ENCODE measurements at regions not wholly inside any gene's neighbourhood (a gene's known extent, or its start where the extent isn't known, plus 50 kb on each side); places are given as distances from the start of the nearest gene placed in this dataset.
"Not testable (repeated sequence)": the region's sequence is repeated elsewhere in the genome, so short reads cannot be mapped to it uniquely, and the experiment has no call there.

DNA sequence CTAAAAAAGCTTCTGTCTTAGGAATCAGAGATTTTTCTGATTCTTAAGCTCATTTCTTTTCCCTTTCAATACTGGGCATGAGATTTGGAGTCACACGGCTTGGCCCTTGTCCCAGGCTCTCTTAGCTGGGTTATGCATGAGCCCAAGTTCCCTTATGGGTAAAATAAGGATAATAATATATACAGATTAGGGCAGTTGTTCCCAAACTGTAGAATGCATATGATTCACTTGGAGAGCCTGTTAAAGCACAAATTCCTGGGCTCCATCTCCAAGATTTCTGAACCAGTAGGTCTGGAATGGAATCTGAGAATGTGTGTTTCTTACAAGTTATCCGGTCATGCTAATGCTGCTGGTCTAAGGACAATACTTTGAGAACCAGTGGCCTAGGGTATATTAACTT is 154.0 kb downstream of the REEP3 start:
- no peak for DNase-seq (ENCODE audit: low read depth)

DNA sequence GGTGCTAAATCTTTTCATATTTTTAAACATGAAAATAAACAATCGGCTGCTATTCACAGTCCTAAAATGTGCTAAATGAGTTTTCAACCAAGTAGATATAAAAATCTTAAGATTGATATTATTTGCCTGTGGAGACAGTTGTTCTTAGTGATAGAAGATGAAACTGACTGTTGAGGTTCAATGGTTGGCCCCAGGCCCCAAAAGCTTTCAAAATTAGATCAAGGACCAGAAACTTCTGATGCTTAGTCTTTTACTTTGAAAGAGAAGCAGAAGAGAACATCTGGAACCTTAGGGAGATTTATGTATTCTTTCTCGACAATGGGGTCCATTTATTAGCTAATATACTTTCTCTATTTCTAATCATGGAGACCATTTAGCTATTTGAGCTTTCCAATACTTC is 155.8 kb downstream of the REEP3 start:
- DNase-seq (ENCODE audit: low read depth): no peak

GRCh38 chr10:63680545-63680944 is 159.3 kb downstream of the REEP3 start:
- DNase-seq (ENCODE audit: low read depth): not testable (repeated sequence)

DNA sequence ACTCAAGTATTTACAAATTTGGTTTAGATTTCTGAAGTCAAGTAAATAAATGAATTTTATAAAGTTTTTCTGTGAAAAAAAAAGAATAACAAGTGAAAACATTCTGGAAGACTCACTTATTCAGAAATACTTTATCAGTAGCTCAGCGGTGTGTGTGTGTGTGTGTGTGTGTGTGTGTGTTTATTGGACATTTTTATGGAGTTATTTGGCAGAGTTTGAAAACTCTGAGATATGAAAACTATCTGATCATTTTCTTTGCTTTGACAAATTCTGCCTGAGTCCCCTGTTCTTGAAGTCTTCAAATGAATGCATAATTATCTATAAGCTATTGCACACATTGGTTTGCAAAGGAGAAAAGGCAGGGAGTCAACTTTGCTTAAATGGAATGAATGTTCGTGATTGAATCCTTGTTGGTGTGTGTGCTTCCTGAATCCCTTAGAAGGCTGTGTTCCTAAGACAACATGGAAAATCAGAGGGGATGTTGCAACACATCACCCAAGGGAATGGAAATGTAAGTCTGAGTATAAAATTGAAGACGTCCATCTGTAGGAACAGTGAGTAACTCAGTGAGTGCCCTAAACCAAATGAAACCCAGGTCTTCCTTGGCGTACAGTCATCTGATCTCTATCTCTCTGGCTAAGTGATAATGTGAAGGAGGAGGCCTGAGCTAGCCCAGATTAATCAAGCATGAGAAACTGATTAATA is 160.9 kb downstream of the REEP3 start:
- peak; percentile 96 for DNase-seq (ENCODE audit: low read depth)

GRCh38 chr10:63682698-63683052 is 161.5 kb downstream of the REEP3 start:
- DNase-seq (ENCODE audit: low read depth): not testable (repeated sequence)

DNA sequence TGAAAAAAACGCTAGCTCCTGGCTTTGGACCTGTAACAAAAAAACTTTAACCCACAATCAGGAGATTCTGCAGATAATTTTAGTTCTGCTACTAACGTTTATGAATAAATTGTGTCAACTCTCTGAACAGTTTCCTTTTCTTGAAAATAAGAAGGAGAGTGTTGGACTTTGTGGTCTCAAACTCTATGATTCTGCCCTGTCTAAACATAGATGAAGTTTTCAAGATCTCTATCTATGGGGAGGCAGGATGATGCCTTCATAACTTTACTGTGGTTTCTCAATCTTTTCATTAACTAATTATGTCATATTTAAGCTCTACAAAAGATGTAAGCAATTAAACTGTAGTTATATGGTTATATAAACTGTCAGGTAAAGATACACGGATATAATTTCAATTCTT is 162.0 kb downstream of the REEP3 start:
- DNase-seq (ENCODE audit: low read depth): no peak

DNA sequence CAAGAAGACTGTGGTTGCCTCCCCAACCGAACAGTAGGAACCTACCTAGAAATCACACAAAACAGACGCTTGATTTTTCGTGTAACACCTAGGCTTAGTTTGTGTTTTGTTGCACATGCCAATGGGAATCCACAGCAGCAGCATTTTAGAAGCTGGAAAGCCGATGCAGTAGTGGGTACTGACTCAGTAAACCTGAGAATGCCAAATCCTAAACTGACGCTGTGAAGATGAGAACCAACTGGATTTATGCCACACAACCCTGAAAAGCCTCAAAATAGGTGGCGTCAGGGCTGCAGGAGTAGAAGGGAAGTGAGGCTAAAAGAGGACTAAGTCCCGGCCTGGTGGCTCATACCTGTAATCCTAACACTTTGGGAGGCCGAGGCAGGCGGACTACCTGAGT is 162.5 kb downstream of the REEP3 start:
- no peak for DNase-seq (ENCODE audit: low read depth)

- no peak for DNase-seq (ENCODE audit: low read depth)
Observed at GRCh38 chr10:63684257-63684936, 163.2 kb downstream of the REEP3 start.

DNA sequence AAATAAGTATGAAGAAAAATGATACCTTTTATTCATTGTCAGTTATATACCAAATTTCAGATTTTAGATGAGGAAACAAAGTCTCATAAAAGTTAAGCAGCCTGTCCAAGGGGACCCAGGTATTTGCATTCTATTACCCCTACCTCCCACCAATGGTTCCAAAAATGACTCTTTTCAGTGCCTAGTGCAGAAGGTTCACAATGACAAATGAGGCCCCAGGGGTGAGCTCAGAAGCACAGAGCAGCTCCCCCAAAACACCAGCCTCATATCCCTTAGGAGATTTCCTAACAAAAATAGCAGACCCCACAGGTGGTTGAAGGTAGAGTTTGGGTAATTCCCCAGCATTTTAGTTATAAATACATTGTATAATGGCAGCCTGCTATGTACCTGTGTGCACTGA is 168.6 kb downstream of the REEP3 start:
- DNase-seq (ENCODE audit: low read depth): no peak

DNA sequence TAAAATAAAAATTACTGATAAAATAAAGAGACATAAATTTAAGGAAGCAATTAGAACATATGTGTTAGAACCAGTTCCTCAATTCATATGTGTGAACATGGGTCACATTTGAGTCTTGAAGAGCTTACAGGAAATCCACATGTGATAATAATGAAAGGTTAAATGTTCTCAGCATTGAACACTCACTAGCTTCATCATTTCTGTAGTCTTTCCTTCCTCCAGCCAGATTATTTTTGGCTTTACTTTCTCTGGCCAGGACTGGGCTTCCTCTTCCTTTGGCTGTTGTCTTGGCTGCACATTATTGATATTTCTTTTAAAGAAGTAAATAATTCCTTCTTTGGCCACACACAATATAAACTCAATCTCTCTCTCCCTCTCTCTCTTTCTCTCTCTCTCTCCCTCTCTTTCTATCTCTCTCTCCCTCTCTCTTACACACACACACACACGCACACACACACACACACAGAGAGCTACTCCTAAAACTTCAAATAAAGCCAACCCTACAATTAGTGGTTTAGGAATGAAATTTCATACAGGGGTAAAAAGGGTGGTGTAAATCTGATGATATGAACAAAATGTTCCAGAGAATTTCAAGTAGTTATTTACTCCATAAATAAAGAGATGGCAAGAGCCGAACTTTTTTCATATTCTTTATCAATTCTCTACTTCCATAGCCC is 171.2 kb downstream of the REEP3 start:
- peak; percentile 74 for DNase-seq (ENCODE audit: low read depth)

DNA sequence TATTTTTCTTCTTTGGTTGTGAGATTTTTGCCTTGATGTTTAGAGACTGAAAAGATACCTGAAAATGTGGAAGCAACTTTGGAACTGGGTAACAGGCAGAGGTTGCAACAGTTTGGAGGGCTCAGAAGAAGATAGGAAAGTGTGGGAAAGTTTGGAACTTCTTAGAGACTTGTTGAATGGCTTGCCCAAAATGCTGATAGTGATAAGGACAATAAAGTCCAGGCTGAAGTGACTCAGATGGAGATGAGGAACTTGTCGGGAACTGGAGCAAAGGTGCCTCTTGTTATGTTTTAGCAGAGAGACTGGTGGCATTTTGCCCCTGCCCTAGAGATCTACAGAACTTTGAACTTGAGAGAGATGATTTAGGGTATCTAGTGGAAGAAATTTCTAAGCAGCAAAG is 171.8 kb downstream of the REEP3 start:
- DNase-seq (ENCODE audit: low read depth): not testable (repeated sequence)

- no peak for DNase-seq (ENCODE audit: low read depth)
Observed at GRCh38 chr10:63696205-63696604, 175.0 kb downstream of the REEP3 start.

- peak; percentile 43 for DNase-seq (ENCODE audit: low read depth)
Observed at GRCh38 chr10:63697956-63698786, 177.0 kb downstream of the REEP3 start.

DNA sequence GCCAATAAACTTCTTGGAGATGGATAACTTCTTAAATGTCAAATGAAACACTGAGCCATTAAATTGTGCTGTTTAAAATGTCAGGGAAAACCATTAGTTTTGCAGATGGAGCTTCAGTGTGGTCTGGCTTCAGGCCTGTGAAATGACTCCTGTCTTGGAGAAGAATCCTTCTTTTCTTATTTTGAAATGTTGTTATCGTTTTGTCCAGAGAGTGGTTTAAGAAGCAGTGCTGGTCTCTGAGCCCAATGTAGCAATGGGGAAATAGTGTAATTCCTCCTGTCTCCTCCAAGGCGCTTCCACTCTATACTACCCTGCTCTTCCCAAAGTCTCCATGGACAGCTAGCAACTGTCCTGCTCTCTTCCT is 177.6 kb downstream of the REEP3 start:
- no peak for DNase-seq (ENCODE audit: low read depth)

- DNase-seq (ENCODE audit: low read depth): peak; percentile 99
Observed at GRCh38 chr10:63699785-63700613, 178.8 kb downstream of the REEP3 start.

GRCh38 chr10:63700631-63701156 is 179.5 kb downstream of the REEP3 start:
- no peak for DNase-seq (ENCODE audit: low read depth)

GRCh38 chr10:63702092-63702491 is 180.9 kb downstream of the REEP3 start:
- DNase-seq (ENCODE audit: low read depth): peak; percentile 77

GRCh38 chr10:63703113-63703670 is 182.0 kb downstream of the REEP3 start:
- DNase-seq (ENCODE audit: low read depth): no peak

DNA sequence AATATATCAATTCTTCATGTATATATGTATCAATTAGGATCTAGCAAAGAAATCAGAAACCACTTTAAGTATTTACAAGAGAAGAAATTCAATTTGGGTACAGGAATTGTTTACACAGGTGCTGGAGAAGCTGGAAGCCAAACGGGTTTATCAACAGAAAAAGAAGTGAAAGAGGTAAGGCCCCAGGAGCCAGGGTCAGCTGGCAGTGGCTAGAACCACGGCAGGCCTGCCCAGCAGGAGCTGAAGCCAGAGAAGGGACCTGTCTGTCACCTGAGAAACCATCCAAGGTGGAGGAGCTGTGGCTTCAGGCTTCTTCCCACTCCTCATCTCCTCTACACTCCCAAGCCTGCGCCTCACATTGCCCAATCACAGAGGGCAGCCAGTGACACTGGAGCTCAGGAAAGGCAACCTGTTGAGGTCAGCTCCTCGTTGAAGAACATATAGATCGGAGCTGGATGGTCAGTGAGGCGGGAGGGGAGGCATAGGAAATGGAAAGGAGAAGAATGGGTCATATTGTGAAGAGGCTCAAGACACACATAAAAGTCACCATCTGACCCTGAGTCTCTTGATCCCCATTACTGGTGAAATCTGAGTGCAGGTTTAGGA is 182.6 kb downstream of the REEP3 start:
- DNase-seq (ENCODE audit: low read depth): no peak

- peak; percentile 99 for DNase-seq (ENCODE audit: low read depth)
Observed at GRCh38 chr10:63707254-63707910, 186.2 kb downstream of the REEP3 start.

Data from LHCN-M2 (cell line).